CD14-positive monocyte (primary cell): ENCODE measurements at regions not wholly inside any gene's neighbourhood (a gene's known extent, or its start where the extent isn't known, plus 50 kb on each side); places are given as distances from the start of the nearest gene placed in this dataset.

Experiments used
- DNase-seq, 3 donors: peaks; one replicate each; pipeline ENCODE4 v3.0.0-alpha.2; 2011 to 2022
- H2AFZ ChIP-seq: 2 replicates; pipeline ENCODE4 v1.6.0; 2012; ENCODE audit warnings: mild to moderate bottlenecking, low read depth, low read length, inconsistent platforms; ENCODE audit not compliant: insufficient read depth, poor library complexity, severe bottlenecking
- H3K27ac ChIP-seq, 2 donors: 1 replicate in 1 of 2; 2 replicates in 1 of 2; pipeline ENCODE4 v1.5.1; 2012 to 2013; ENCODE audit warnings: low read length in 2 of 2, control low read depth in 1 of 2, inconsistent platforms in 1 of 2, low read depth in 1 of 2, mild to moderate bottlenecking in 1 of 2
- H3K27me3 ChIP-seq, 2 donors: one replicate each; pipeline versions ENCODE4 v1.6.0 to v1.6.1; 2011 to 2013; ENCODE audit warnings: low read length in 2 of 2; ENCODE audit not compliant: control insufficient read depth in 2 of 2, insufficient read depth in 2 of 2
- H3K36me3 ChIP-seq, 2 donors: replicated peaks in 1 of 2; 1 replicate in 1 of 2; 2 replicates in 1 of 2; pipeline versions ENCODE4 v1.5.1 to v1.6.1; 2012 to 2013; ENCODE audit warnings: low read length in 2 of 2, control low read depth in 1 of 2, inconsistent platforms in 1 of 2, mild to moderate bottlenecking in 1 of 2; ENCODE audit not compliant: insufficient read depth in 2 of 2, control insufficient read depth in 1 of 2
- H3K4me1 ChIP-seq, 2 donors: 1 replicate in 1 of 2; 2 replicates in 1 of 2; pipeline versions ENCODE4 v1.5.1 to v1.6.1; 2012 to 2013; ENCODE audit warnings: low read length in 2 of 2, control low read depth in 1 of 2, inconsistent platforms in 1 of 2, mild to moderate bottlenecking in 1 of 2, moderate library complexity in 1 of 2; ENCODE audit not compliant: insufficient read depth in 2 of 2, control insufficient read depth in 1 of 2
- H3K4me2 ChIP-seq: replicated peaks from 2 replicates; pipeline ENCODE3; 2012; ENCODE audit warnings: low read length, moderate library complexity, mild to moderate bottlenecking; ENCODE audit not compliant: poor library complexity, severe bottlenecking; ENCODE audit errors: extremely low read depth
- H3K4me3 ChIP-seq, 3 experiments: fragments of 200-600 bp in 1 of 3; sonication (generic) in 1 of 3; replicated peaks in 1 of 3; 1 replicate in 2 of 3; 2 replicates in 1 of 3; pipeline ENCODE4 v1.5.1; 2011 to 2013; ENCODE audit warnings: low read length in 3 of 3, mild to moderate bottlenecking in 3 of 3, control low read depth in 2 of 3, low read depth in 2 of 3, inconsistent platforms in 1 of 3, moderate library complexity in 1 of 3
- H3K79me2 ChIP-seq: 2 replicates; pipeline ENCODE4 v1.6.0; 2012; ENCODE audit warnings: mild to moderate bottlenecking, control low read depth, inconsistent platforms, low read length, moderate library complexity; ENCODE audit not compliant: insufficient read depth
- H3K9ac ChIP-seq: 2 replicates; pipeline ENCODE4 v1.6.0; 2017; ENCODE audit warnings: low read length, mild to moderate bottlenecking; ENCODE audit not compliant: insufficient read depth, poor library complexity, severe bottlenecking
- H3K9me3 ChIP-seq, 2 donors: replicated peaks in 1 of 2; 1 replicate in 1 of 2; 2 replicates in 1 of 2; pipeline versions ENCODE4 v1.5.1 to v1.6.1; 2012 to 2013; ENCODE audit warnings: low read length in 2 of 2, control low read depth in 1 of 2; ENCODE audit not compliant: control insufficient read depth in 1 of 2, insufficient read depth in 1 of 2
- H4K20me1 ChIP-seq: 2 replicates; pipeline ENCODE4 v1.6.0; 2012; ENCODE audit warnings: mild to moderate bottlenecking, low read length, control low read depth, moderate library complexity; ENCODE audit not compliant: insufficient read depth
- H3K27ac Mint-ChIP-seq, 7 donors: one replicate each; pipeline ENCODE4 v1.8.0; 2020; ENCODE audit warnings: mild to moderate bottlenecking in 7 of 7, mixed read lengths in 7 of 7, moderate library complexity in 6 of 7, inconsistent platforms in 2 of 7
- H3K27me3 Mint-ChIP-seq, 3 donors: one replicate each; pipeline ENCODE4 v1.8.0; 2021 to 2022; ENCODE audit warnings: low read depth in 3 of 3, mild to moderate bottlenecking in 3 of 3, mixed read lengths in 3 of 3, moderate library complexity in 3 of 3, inconsistent platforms in 1 of 3
- H3K36me3 Mint-ChIP-seq, 2 donors: one replicate each; pipeline ENCODE4 v1.8.0; 2020; ENCODE audit warnings: mixed read lengths in 2 of 2, inconsistent platforms in 1 of 2, mild to moderate bottlenecking in 1 of 2
- H3K4me1 Mint-ChIP-seq: one replicate; pipeline ENCODE4 v1.8.0; 2020; ENCODE audit warnings: mild to moderate bottlenecking, mixed read lengths
- H3K4me3 Mint-ChIP-seq, 2 donors: one replicate each; pipeline ENCODE4 v1.8.0; 2020; ENCODE audit warnings: mild to moderate bottlenecking in 2 of 2, mixed read lengths in 2 of 2, moderate library complexity in 1 of 2
- H3K9me3 Mint-ChIP-seq, 7 donors: one replicate each; pipeline ENCODE4 v1.8.0; 2020 to 2022; ENCODE audit warnings: mixed read lengths in 7 of 7, mild to moderate bottlenecking in 6 of 7, moderate library complexity in 6 of 7, inconsistent platforms in 2 of 7
- CTCF ChIP-seq: fragments of 200-600 bp; IDR thresholded peaks from one replicate; pipeline ENCODE4 v1.8.0; 2022; ENCODE audit warnings: antibody characterized with exemption, mild to moderate bottlenecking
- WGBS: methylation state at CpG from one replicate; pipeline ENCODE4 v1.1.5; 2013; ENCODE audit warnings: missing lambda C conversion rate; ENCODE audit not compliant: insufficient coverage; 5-methylcytosine and 5-hydroxymethylcytosine counted together
- intact Hi-C, 2 donors: fragments of 100-400 bp; cut with micrococcal nuclease; formaldehyde crosslinking; loops; one replicate each; pipeline versions ENCODE4 v1.15.0 to v1.15.1; 2023

GRCh38 chr22:49427341-49427740 lies 400.3 kb downstream of the BRD1 start:
- Histone ChIP-seq H3K9ac (no peak overlapping the region), H3K27ac (no peak overlapping the region), H3K36me3 (no peaks in the 10 kb centered on the region), H3K4me2 (no peak overlapping the region), H3K27me3 (no peaks in the 10 kb centered on the region), H3K9me3 (no peaks in the 10 kb centered on the region), H2AFZ (no peak overlapping the region), H3K79me2 (no peaks in the 10 kb centered on the region), H3K4me1 (peaks cover 9 to 11% of the 10 kb centered on the region in 2 donors), H3K4me3 (no peak overlapping the region), H4K20me1 (no peaks in the 10 kb centered on the region)
- 78% methylated on average over 5 of the region's 5 CpGs for WGBS
- Mint-ChIP-seq H3K27me3 (peaks cover 0 to 9% (median 5%) of the 10 kb centered on the region in 3 donors), H3K36me3 (no peaks in the 10 kb centered on the region), H3K9me3 (peaks cover 0 to 9% (median 0%) of the 10 kb centered on the region in 7 donors), H3K4me3 (no peak overlapping the region), H3K27ac (no peak overlapping the region), H3K4me1 (peaks cover 15% of the 10 kb centered on the region)
- no peak for TF ChIP-seq CTCF
- DNase-seq: no peak
- intact Hi-C loops: no loop called here

- no peak overlapping the region for H3K27ac ChIP-seq
- H3K9me3 ChIP-seq: no peaks in the 10 kb centered on the region
- no peaks in the 10 kb centered on the region for H4K20me1 ChIP-seq
- H3K4me1 Mint-ChIP-seq: peaks cover 9% of the 10 kb centered on the region
- no peak overlapping the region for H3K4me2 ChIP-seq
- H3K27ac Mint-ChIP-seq: no peak overlapping the region
- no peak overlapping the region for H3K4me3 Mint-ChIP-seq
- DNase-seq: no peak
- peaks cover 5 to 6% of the 10 kb centered on the region in 2 donors for H3K4me1 ChIP-seq
- no peak overlapping the region for H3K9ac ChIP-seq
- 96% methylated on average over 9 of the region's 9 CpGs for WGBS
- H2AFZ ChIP-seq: no peak overlapping the region
- intact Hi-C loops: no loop called here
- H3K79me2 ChIP-seq: no peaks in the 10 kb centered on the region
- H3K4me3 ChIP-seq: no peak overlapping the region
- H3K27me3 Mint-ChIP-seq: peaks cover 0 to 9% (median 5%) of the 10 kb centered on the region in 3 donors
- H3K27me3 ChIP-seq: no peaks in the 10 kb centered on the region
- H3K36me3 ChIP-seq: no peaks in the 10 kb centered on the region
- peaks cover 0 to 9% (median 0%) of the 10 kb centered on the region in 7 donors for H3K9me3 Mint-ChIP-seq
- no peak for TF ChIP-seq CTCF
- H3K36me3 Mint-ChIP-seq: no peaks in the 10 kb centered on the region
Observed at GRCh38 chr22:49426618-49427266, 400.9 kb downstream of the BRD1 start.
